Nephron progenitor cell (in vitro differentiated cells): ENCODE measurements at regions not wholly inside any gene's neighbourhood (a gene's known extent, or its start where the extent isn't known, plus 50 kb on each side); places are given as distances from the start of the nearest gene placed in this dataset.

Source experiments
- DNase-seq: peaks from one replicate; pipeline ENCODE4 v3.0.0; 2021
- H3K27ac Mint-ChIP-seq: 2 replicates; pipeline ENCODE4 v1.8.0; 2021; ENCODE audit warnings: mild to moderate bottlenecking, moderate library complexity, mixed read lengths
- H3K27me3 Mint-ChIP-seq: 2 replicates; pipeline ENCODE4 v1.8.0; 2021; ENCODE audit warnings: mild to moderate bottlenecking, low read depth, mixed read lengths; ENCODE audit not compliant: poor library complexity
- H3K36me3 Mint-ChIP-seq: 2 replicates; pipeline ENCODE4 v1.8.0; 2021; ENCODE audit warnings: low read depth, mixed read lengths
- H3K4me1 Mint-ChIP-seq: 2 replicates; pipeline ENCODE4 v1.8.0; 2021; ENCODE audit warnings: mixed read lengths
- H3K4me3 Mint-ChIP-seq: 2 replicates; pipeline ENCODE4 v1.8.0; 2021; ENCODE audit warnings: mild to moderate bottlenecking, moderate library complexity, mixed read lengths
- H3K9me3 Mint-ChIP-seq: 2 replicates; pipeline ENCODE4 v1.8.0; 2021; ENCODE audit warnings: mild to moderate bottlenecking, moderate library complexity, mixed read lengths
- CTCF ChIP-seq: fragments of 200-600 bp; sonication (generic); IDR thresholded peaks from 2 replicates; pipeline ENCODE4 v1.5.0; 2021; ENCODE audit warnings: antibody characterized with exemption

GRCh38 chr16:59324462-59324861 is 590.3 kb upstream of the GOT2 start:
- Mint-ChIP-seq H3K4me3 (no peak overlapping the region), H3K27ac (no peak overlapping the region), H3K27me3 (peaks cover 3% of the 10 kb centered on the region), H3K4me1 (no peaks in the 10 kb centered on the region), H3K9me3 (peaks cover 3% of the 10 kb centered on the region), H3K36me3 (no peaks in the 10 kb centered on the region)
- TF ChIP-seq CTCF, result no peak
- no peak for DNase-seq

- TF ChIP-seq CTCF, result no peak
- Mint-ChIP-seq H3K27ac (no peak overlapping the region), H3K36me3 (no peaks in the 10 kb centered on the region), H3K4me3 (no peak overlapping the region), H3K4me1 (no peaks in the 10 kb centered on the region), H3K27me3 (peaks cover 3% of the 10 kb centered on the region), H3K9me3 (peaks cover 5% of the 10 kb centered on the region)
- DNase-seq, result no peak
Observed at GRCh38 chr16:59320657-59321056, 586.5 kb upstream of the GOT2 start.

- H3K27ac Mint-ChIP-seq, result no peak overlapping the region
- peaks cover 5% of the 10 kb centered on the region for H3K9me3 Mint-ChIP-seq
- no peak overlapping the region for H3K4me3 Mint-ChIP-seq
- H3K27me3 Mint-ChIP-seq, result peaks cover 3% of the 10 kb centered on the region
- H3K36me3 Mint-ChIP-seq, result no peaks in the 10 kb centered on the region
- no peak for TF ChIP-seq CTCF
- H3K4me1 Mint-ChIP-seq, result no peaks in the 10 kb centered on the region
- DNase-seq, result no peak
Observed at GRCh38 chr16:59319871-59320270, 585.8 kb upstream of the GOT2 start.

GRCh38 chr16:59305850-59306249 is 571.7 kb upstream of the GOT2 start:
- TF ChIP-seq CTCF, result no peak
- no peak for DNase-seq
- Mint-ChIP-seq H3K4me3 (no peak overlapping the region), H3K4me1 (peaks cover 22% of the 10 kb centered on the region), H3K36me3 (no peaks in the 10 kb centered on the region), H3K27me3 (no peaks in the 10 kb centered on the region), H3K9me3 (no peaks in the 10 kb centered on the region), H3K27ac (no peak overlapping the region)

DNA sequence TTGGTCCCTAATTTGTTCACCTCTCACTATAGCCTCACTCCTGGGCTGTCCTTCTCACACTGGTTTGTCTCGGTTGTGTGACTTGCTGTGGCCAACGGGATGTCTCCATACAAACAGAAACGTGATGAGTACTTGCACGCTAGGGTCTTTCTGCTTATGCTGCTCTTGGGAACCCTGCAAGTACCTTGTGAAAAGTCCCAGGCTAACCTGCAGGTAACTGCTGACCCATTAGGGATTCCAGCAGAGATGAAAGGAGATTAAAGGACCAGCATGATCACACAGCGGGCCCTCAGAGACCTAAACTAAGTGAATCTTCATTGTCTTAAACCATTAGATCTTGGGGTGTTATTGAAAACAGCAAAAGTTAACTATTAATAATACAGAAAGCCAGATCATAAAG is 562.8 kb upstream of the GOT2 start:
- DNase-seq, result no peak
- H3K36me3 Mint-ChIP-seq, result no peaks in the 10 kb centered on the region

More for the DNA sequence above, 562.8 kb upstream of the GOT2 start:
- Mint-ChIP-seq H3K4me3 (no peak overlapping the region), H3K9me3 (no peaks in the 10 kb centered on the region), H3K27ac (peak overlapping the region; percentile 40), H3K27me3 (no peaks in the 10 kb centered on the region), H3K4me1 (peaks cover 50% of the 10 kb centered on the region)
- TF ChIP-seq CTCF, result no peak
